HCT116 (cell line): ENCODE measurements at regions not wholly inside any gene's neighbourhood (a gene's known extent, or its start where the extent isn't known, plus 50 kb on each side); places are given as distances from the start of the nearest gene placed in this dataset.
A peak's percentile ranks its signal among the peaks of the same experiment; 100 is the strongest.

Experiments
- ATAC-seq: fragments of 200-7000 bp; cut with Tn5 transposase; 2 replicates; pipeline ENCODE4 v1.9.1; 2020; ENCODE audit warnings: mild to moderate bottlenecking, moderate library complexity
- BruUV-seq: library from RNA; stranded (reverse); fragments of 400-500 nt; replicated peaks from 2 replicates; lab custom pipeline; 2021; lab: Mats Ljungman, UMichigan
- CTCF ChIA-PET: fragments of 300-600 bp; sonication (Branson Sonifier 250); formaldehyde crosslinking; loops from one replicate; lab custom pipeline; 2021; ENCODE audit warnings: antibody characterized with exemption; lab: Charles Lee
- POLR2A ChIA-PET: fragments of 300-600, 350-600 bp; sonication (Branson Sonifier 250); formaldehyde crosslinking; loops from one replicate; lab custom pipeline; 2021; ENCODE audit warnings: antibody characterized with exemption; lab: Charles Lee
- RAD21 ChIA-PET, 2 experiments: fragments of 300-600 bp; sonication (Branson Sonifier 250); formaldehyde crosslinking; loops; one replicate each; lab custom pipeline; 2023; ENCODE audit warnings: low total read pairs in 2 of 2; ENCODE audit not compliant: uncharacterized antibody in 2 of 2, unreplicated experiment in 2 of 2, low non-redundant PET in 1 of 2; lab: Charles Lee
- DNase-seq: peaks from one replicate; pipeline ENCODE4 v3.0.0-alpha.2; 2010; ENCODE audit warnings: low read depth, low spot score
- H2AFZ ChIP-seq: fragments of 200-600 bp; shearing (Covaris generic), sonication (generic); 2 replicates; pipeline ENCODE4 v1.6.1; 2017; ENCODE audit warnings: low read depth, mixed run types, mixed read lengths, antibody characterized with exemption, low read length; ENCODE audit not compliant: poor library complexity, severe bottlenecking
- H3K27ac ChIP-seq: 2 replicates; pipeline ENCODE4 v1.5.1; 2012; ENCODE audit warnings: low read depth, low read length
- H3K27me3 ChIP-seq: fragments of 200-600 bp; sonication (generic); 2 replicates; pipeline ENCODE4 v1.6.1; 2016; ENCODE audit warnings: mixed run types, low read length, mixed read lengths; ENCODE audit not compliant: insufficient read depth
- H3K36me3 ChIP-seq, 2 experiments: fragments of 200-500 bp in 1 of 2; fragments of 200-600 bp in 1 of 2; sonication (Bioruptor generic) in 1 of 2; sonication (generic) in 1 of 2; 2 replicates each; pipeline versions ENCODE4 v1.5.1 to v1.6.1; 2014 to 2016; ENCODE audit warnings: low read length in 2 of 2, inconsistent platforms in 1 of 2, mixed read lengths in 1 of 2, mixed run types in 1 of 2; ENCODE audit not compliant: insufficient read depth in 2 of 2, control insufficient read depth in 1 of 2
- H3K4me1 ChIP-seq, 2 experiments: fragments of 200-600 bp in 1 of 2; sonication (generic) in 1 of 2; 2 replicates each; pipeline versions ENCODE4 v1.5.1 to v1.6.1; 2012 to 2017; ENCODE audit warnings: low read length in 2 of 2, inconsistent platforms in 1 of 2, mild to moderate bottlenecking in 1 of 2, mixed read lengths in 1 of 2, mixed run types in 1 of 2, moderate library complexity in 1 of 2; ENCODE audit not compliant: insufficient read depth in 2 of 2, control insufficient read depth in 1 of 2
- H3K4me2 ChIP-seq: fragments of 200-600 bp; sonication (generic); 2 replicates; pipeline ENCODE4 v1.6.1; 2017; ENCODE audit warnings: mixed run types, low read length, mixed read lengths
- H3K4me3 ChIP-seq, 2 experiments: fragments of 200-600 bp in 1 of 2; sonication (generic) in 1 of 2; replicated peaks in 1 of 2; 2 replicates each; pipeline ENCODE4 v1.5.1; 2011 to 2016; ENCODE audit warnings: low read length in 2 of 2, control low read depth in 1 of 2, low read depth in 1 of 2, mild to moderate bottlenecking in 1 of 2, mixed read lengths in 1 of 2, mixed run types in 1 of 2
- H3K79me2 ChIP-seq: fragments of 200-600 bp; sonication (generic); 2 replicates; pipeline ENCODE4 v1.6.1; 2017; ENCODE audit warnings: mild to moderate bottlenecking, mixed run types, low read length, moderate library complexity, mixed read lengths; ENCODE audit not compliant: insufficient read depth
- H3K9ac ChIP-seq: fragments of 200-600 bp; sonication (generic); 2 replicates; pipeline ENCODE4 v1.6.1; 2016; ENCODE audit warnings: low read length, mixed read lengths
- H3K9me2 ChIP-seq: fragments of 200-600 bp; sonication (generic), shearing (Covaris generic); 2 replicates; pipeline ENCODE4 v1.6.1; 2017; ENCODE audit warnings: mixed run types, mild to moderate bottlenecking, moderate library complexity; ENCODE audit not compliant: insufficient read depth
- H3K9me3 ChIP-seq, 2 experiments: fragments of 200-500 bp in 1 of 2; fragments of 200-600 bp in 1 of 2; sonication (Bioruptor generic) in 1 of 2; sonication (generic) in 1 of 2; 2 replicates each; pipeline ENCODE4 v1.6.1; 2014 to 2017; ENCODE audit warnings: low read length in 2 of 2, mixed read lengths in 2 of 2, inconsistent platforms in 1 of 2, low read depth in 1 of 2, mild to moderate bottlenecking in 1 of 2, mixed run types in 1 of 2, moderate library complexity in 1 of 2; ENCODE audit not compliant: control insufficient read depth in 1 of 2, insufficient read depth in 1 of 2
- H4K20me1 ChIP-seq: fragments of 200-600 bp; sonication (generic), shearing (Covaris generic); 2 replicates; pipeline ENCODE4 v1.6.1; 2017; ENCODE audit warnings: mixed run types, mild to moderate bottlenecking, moderate library complexity; ENCODE audit not compliant: insufficient read depth
- ATF3 ChIP-seq: IDR thresholded peaks from 2 replicates; pipeline ENCODE4 v1.6.1; 2012
- CEBPB ChIP-seq: IDR thresholded peaks from 2 replicates; pipeline ENCODE4 v1.6.1; 2012; ENCODE audit warnings: low read depth
- CTCF ChIP-seq, 3 experiments: fragments of 200-600 bp in 1 of 3; sonication (generic) in 1 of 3; IDR thresholded peaks in 2 of 3; conservative IDR thresholded peaks in 1 of 3; 2 replicates each; pipeline ENCODE4 v1.5.1; 2012 to 2017; ENCODE audit warnings: low read depth in 2 of 3, low read length in 2 of 3, antibody characterized with exemption in 1 of 3, borderline replicate concordance in 1 of 3, control low read depth in 1 of 3, mild to moderate bottlenecking in 1 of 3, mixed read lengths in 1 of 3, mixed run types in 1 of 3, moderate library complexity in 1 of 3; ENCODE audit not compliant: insufficient read depth in 1 of 3
- EZH2phosphoT487 ChIP-seq: fragments of 200-600 bp; IDR thresholded peaks from 2 replicates; pipeline ENCODE4 v1.6.1; 2018; ENCODE audit warnings: antibody characterized with exemption, borderline replicate concordance
- JUND ChIP-seq: IDR thresholded peaks from 2 replicates; pipeline ENCODE4 v1.6.1; 2012
- MAX ChIP-seq: IDR thresholded peaks from 2 replicates; pipeline ENCODE4 v1.6.1; 2012
- POLR2A ChIP-seq: IDR thresholded peaks from 2 replicates; pipeline ENCODE4 v1.7.0; 2011; ENCODE audit warnings: borderline replicate concordance; ENCODE audit not compliant: insufficient read depth, insufficient read length; ENCODE audit errors: extremely low read depth
- POLR2AphosphoS5 ChIP-seq: IDR thresholded peaks from 2 replicates; pipeline ENCODE4 v1.6.1; 2011; ENCODE audit warnings: mild to moderate bottlenecking, low read depth, low read length, moderate library complexity
- SIN3A ChIP-seq: IDR thresholded peaks from 2 replicates; pipeline ENCODE4 v1.6.1; 2012; ENCODE audit warnings: low read depth
- SRF ChIP-seq: IDR thresholded peaks from 2 replicates; pipeline ENCODE4 v1.6.1; 2012; ENCODE audit warnings: low read depth
- TCF7L2 ChIP-seq: IDR thresholded peaks from 2 replicates; pipeline ENCODE4 v1.7.0; 2011; ENCODE audit warnings: borderline replicate concordance, inconsistent platforms; ENCODE audit not compliant: insufficient read depth, insufficient read length; ENCODE audit errors: extremely low read depth
- ZNF274 ChIP-seq: fragments of 200-500 bp; sonication (Bioruptor generic); IDR thresholded peaks from 2 replicates; pipeline ENCODE4 v1.6.1; 2014; ENCODE audit warnings: mild to moderate bottlenecking, low read depth, low read length, inconsistent platforms
- intact Hi-C: fragments of 100-400 bp; cut with micrococcal nuclease; formaldehyde crosslinking; loops from 2 replicates; pipeline ENCODE4 v1.10.0; 2022

GRCh38 chr10:4678023-4678950, 147.7 kb upstream of the AKR1E2 start:
- POLR2A ChIA-PET = no interaction called here
- Histone ChIP-seq H3K27me3 (no peaks in the 10 kb centered on the region), H3K9me3 (no peaks in the 10 kb centered on the region), H3K36me3 (no peaks in the 10 kb centered on the region), H3K4me2 (no peak overlapping the region), H3K79me2 (no peaks in the 10 kb centered on the region), H3K9me2 (no peaks in the 10 kb centered on the region), H2AFZ (peak overlapping the region; percentile 10), H3K4me1 (peaks cover 0 to 16% of the 10 kb centered on the region in 2 experiments; a peak in 2 of 4 replicates), H4K20me1 (no peaks in the 10 kb centered on the region), H3K4me3 (no peak overlapping the region), H3K27ac (no peak overlapping the region), H3K9ac (no peak overlapping the region)
- no peak for DNase-seq
- no peak for ATAC-seq
- BruUV-seq = no TSS peak
- intact Hi-C loops = no loop called here
- no peak for TF ChIP-seq CEBPB
- peak; percentile 49 for TF ChIP-seq TCF7L2
- RAD21 ChIA-PET = no interaction called here
- CTCF ChIA-PET = no interaction called here

GRCh38 chr10:4677296-4678021, 148.5 kb upstream of the AKR1E2 start:
- ATAC-seq = no peak
- no peaks in the 10 kb centered on the region for H3K36me3 ChIP-seq
- ChIA-PET POLR2A (no interaction called here), RAD21 (no interaction called here), CTCF (no interaction called here)
- H3K79me2 ChIP-seq = no peaks in the 10 kb centered on the region
- H3K4me1 ChIP-seq = peaks cover 0 to 24% of the 10 kb centered on the region in 2 experiments; a peak in 2 of 4 replicates
- H3K4me2 ChIP-seq = no peak overlapping the region
- no peak overlapping the region for H3K9ac ChIP-seq
- H2AFZ ChIP-seq = peak overlapping the region; percentile 10
- H4K20me1 ChIP-seq = no peaks in the 10 kb centered on the region
- H3K27me3 ChIP-seq = no peaks in the 10 kb centered on the region
- DNase-seq = no peak
- H3K9me3 ChIP-seq = no peaks in the 10 kb centered on the region
- intact Hi-C loops = no loop called here
- H3K4me3 ChIP-seq = no peak overlapping the region
- no TSS peak for BruUV-seq
- no peak overlapping the region for H3K27ac ChIP-seq
- no peaks in the 10 kb centered on the region for H3K9me2 ChIP-seq
- TF ChIP-seq EZH2phosphoT487 (no peak), ATF3 (no peak), CTCF (IDR thresholded peaks at IDR 0.05 in 2 of 3, conservative IDR thresholded peaks at IDR 0.05 in 1 of 3; ENCODE audit: borderline replicate concordance in 1 of 3, insufficient read depth in 1 of 3, low read depth in 2 of 3, low read length in 2 of 3) (no peak), SIN3A (no peak), MAX (no peak), CEBPB (no peak), JUND (no peak), SRF (no peak), ZNF274 (no peak), POLR2AphosphoS5 (no peak), POLR2A (no peak)
